ENCODE measurements at regions not wholly inside any gene's neighbourhood (a gene's known extent, or its start where the extent isn't known, plus 50 kb on each side); places are given as distances from the start of the nearest gene placed in this dataset.

DNA sequence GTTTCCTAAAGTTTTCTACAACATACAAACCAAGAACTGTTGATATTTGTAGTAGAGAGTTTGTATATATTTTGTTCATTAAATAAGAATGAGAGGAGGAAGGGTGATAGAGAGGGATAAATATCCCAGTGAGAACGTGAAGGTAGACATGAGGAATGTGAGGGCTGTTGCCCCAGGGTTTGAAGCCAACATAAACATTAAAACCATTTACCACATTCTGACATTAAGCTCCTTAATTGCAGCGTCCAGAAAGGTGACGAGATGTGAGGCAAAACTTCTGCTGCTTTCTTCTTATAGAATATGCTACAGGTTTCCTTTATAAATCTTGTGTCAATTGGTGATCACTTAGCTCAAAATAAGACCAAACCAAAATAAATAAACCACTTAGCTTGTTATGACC is 267.8 kb upstream of the CNTN4 start:
- DNase-seq: no peak

- DNase-seq: no peak
Measured at GRCh38 chr3:1832395-1832794, 266.3 kb upstream of the CNTN4 start.

GRCh38 chr3:1843111-1843510 is 255.6 kb upstream of the CNTN4 start:
- DNase-seq: no peak

GRCh38 chr3:1847571-1847970 is 251.1 kb upstream of the CNTN4 start:
- no peak for DNase-seq

DNA sequence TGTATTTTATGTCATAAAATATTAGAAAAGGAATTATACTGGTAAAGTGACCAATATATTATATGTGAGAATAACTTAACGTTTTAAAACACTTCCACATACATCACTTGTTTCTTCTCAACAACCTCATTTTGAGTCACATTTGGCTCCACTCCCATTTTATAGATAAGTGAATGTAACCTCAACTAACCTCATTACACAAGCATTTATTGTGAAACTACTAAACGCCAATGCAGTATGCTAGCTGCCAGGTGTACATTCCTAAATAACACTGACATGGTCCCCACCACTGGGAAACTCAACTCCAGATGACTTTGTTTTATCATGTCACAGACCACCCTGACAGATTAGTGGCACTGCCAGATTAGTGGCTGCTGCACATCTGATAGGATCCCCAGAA is 249.7 kb upstream of the CNTN4 start:
- no peak for DNase-seq

DNA sequence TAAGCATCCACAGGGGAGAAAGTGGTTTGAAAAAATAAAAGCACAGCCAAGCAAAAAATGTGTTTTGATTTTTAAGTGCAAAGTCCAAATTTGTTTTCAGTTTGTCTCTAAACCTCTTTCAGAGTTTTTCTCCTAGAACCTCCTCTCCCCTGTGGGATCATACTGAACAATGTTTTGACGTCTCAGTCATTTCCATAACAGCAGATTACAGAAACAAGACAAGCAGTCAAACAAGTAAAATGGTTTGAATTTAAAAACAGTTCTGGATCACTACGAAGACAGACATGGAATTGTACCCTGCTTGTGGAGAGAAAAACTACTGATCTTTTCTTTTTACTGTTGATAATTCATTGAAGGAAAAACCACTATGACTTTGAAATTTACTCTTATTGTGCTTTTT is 245.7 kb upstream of the CNTN4 start:
- DNase-seq: no peak

- DNase-seq: no peak
Measured at GRCh38 chr3:1855841-1856240, 242.8 kb upstream of the CNTN4 start.

GRCh38 chr3:1870738-1871137 is 227.9 kb upstream of the CNTN4 start:
- DNase-seq: no peak

- DNase-seq: no peak
Measured at GRCh38 chr3:1883534-1883933, 215.1 kb upstream of the CNTN4 start.

GRCh38 chr3:1892459-1892858 is 206.2 kb upstream of the CNTN4 start:
- DNase-seq: no peak

DNA sequence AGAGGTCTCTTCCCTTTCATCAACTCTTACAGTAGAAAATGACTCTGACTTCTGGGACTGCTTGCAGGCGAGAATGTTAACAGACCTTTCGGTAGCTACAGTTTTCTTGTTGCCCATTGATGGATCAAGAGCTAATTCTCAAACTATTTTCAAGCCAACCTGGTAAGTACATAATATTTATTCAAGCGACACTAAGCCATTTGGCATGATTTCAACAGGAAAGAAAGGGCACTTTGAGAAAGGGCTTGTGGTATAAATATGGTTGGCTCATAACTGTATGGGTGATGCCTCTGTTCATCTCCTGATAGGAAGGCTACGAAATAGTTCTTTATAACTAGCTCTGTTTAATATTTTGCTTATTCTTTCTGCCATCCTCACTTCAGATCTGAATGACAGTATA is 196.2 kb upstream of the CNTN4 start:
- no peak for DNase-seq

- DNase-seq: no peak
Measured at GRCh38 chr3:1903111-1903510, 195.6 kb upstream of the CNTN4 start.

DNA sequence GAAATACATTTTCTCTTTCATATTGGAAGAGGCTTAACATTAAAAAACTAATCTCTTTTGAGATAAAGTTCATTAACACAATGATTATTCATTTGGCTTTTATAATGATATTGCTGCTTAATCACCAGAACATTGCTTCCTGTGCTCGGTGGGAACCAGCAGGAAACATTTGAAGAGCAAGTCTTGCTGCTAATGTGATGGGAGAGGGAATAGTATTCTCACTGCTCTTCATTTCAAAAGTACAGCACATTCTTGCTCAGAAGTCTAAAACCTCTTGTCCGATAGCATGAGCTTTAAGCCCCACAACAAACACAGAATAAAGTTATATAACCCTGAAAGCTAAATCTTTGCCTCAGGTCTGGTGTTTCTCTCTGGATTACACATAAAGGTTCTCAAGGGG is 190.8 kb upstream of the CNTN4 start:
- no peak for DNase-seq

DNA sequence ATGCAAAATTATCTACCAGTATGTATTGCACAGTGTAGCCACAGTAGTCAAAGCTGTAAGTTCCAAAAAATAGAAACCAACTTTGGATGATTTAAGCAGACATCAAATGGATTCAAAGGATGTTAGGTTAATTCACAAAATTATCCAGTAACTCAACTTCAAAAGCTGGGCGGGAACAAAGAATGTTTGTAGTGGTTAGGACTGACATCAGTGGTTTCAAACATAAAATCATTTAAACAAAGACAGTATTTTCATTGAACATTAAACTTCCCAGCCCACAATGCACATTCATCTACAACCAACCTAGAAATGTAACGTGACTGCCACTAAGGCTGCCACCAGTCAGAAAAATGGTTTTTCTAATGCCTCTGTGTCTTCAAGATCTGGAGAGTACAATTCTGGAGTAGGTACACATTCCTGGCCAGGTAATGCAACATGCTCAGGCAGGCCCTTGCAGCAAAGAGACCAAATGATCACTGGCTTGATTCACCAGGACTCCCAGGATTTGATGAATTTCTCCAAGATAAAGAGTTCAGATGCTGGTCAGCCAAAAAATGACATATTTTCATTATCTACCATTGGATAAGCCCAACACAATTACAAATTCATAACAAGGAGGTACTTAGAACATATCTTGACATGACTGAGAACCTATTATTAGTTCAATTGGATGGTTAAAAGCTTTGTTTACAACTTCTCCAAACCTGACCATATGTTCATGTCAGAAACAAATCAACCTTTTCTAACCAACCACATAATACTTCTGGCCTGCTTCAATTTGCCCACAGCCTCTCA is 189.8 kb upstream of the CNTN4 start:
- DNase-seq: no peak

DNA sequence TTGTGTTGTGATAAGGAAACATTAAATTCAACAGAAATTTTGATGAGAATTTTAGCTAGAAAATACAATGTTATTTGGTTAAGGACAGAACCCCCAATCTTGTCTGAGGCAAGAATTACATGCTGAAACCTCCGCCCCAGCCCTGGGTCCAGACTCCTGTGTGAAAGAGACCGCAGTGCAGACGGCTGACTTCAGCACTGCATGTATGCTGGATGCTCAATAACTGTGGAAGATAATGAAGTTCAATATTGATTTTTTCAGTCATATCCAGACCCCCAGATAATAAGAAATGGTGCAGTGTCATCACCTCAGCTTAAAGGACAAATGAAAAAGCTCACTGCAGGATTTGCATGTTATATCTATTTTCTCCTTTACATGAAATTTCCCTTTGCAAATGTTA is 188.3 kb upstream of the CNTN4 start:
- DNase-seq: no peak

GRCh38 chr3:1929788-1930414 is 168.8 kb upstream of the CNTN4 start:
- no peak for DNase-seq

- DNase-seq: no peak
Measured at GRCh38 chr3:1938975-1939374, 159.7 kb upstream of the CNTN4 start.

DNA sequence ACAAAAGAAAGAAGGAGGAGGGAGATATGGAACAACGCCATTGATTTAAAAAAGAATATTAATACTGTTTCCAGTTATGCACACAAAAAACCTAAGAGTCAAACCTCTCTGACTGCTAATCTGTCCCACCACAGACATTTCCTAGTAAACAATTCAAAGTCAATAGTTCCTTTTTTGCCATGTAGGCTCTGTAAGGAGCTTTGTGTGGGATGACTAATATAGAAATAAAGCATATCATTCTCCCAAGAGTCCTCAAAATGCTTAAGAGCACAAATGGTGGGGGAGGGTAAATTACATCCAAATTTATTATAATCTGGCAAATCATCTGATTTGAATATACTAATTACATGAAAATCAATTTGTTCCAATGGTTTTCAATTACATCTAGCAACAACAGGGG is 155.9 kb upstream of the CNTN4 start:
- no peak for DNase-seq

- no peak for DNase-seq
Measured at GRCh38 chr3:1943395-1944118, 155.1 kb upstream of the CNTN4 start.

DNA sequence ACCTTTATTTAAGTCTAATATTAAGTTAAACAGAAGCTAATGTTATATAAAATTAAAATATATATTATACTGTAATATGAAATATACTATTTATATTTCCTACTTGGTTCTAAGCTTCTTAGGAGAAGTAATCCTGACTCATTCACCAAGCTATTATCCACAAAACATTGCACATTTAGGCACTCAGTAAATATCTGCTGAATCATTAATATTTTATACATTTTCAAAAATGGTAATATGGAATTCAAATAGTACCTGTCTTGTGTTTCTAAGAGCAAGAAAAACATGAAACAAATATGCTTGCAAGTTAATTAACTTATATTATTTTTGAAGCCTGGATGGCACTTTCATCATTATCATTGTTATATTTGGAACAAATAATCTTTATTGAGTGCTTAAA is 153.0 kb upstream of the CNTN4 start:
- DNase-seq: no peak

GRCh38 chr3:1953536-1953935 is 145.1 kb upstream of the CNTN4 start:
- no peak for DNase-seq

GRCh38 chr3:1954632-1955031 is 144.0 kb upstream of the CNTN4 start:
- no peak for DNase-seq

DNA sequence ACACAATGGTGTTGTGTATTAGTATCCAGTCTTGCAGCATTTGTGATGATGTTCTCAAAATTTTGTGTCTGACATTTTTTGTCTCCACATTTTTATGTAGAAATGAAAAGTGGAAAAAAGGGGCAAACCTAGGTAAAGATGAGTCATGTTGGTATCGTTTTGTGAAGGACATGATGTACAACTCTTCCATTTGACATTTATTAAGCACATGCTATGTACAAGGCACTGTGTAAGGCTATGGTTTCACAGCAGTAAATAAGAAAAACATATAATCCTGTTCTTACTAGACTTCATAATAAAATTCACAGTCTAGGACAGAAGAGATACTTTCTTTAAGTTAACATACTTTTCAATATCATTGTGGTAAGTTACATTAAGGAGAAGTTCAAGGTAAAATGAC is 143.5 kb upstream of the CNTN4 start:
- no peak for DNase-seq

GRCh38 chr3:1955750-1956149 is 142.9 kb upstream of the CNTN4 start:
- DNase-seq: no peak

All from RPMI8226 (cell line).